ENCODE measurements at regions not wholly inside any gene's neighbourhood (a gene's known extent, or its start where the extent isn't known, plus 50 kb on each side); places are given as distances from the start of the nearest gene placed in this dataset.

GRCh38 chr1:5522531-5523145 is 469.6 kb downstream of the NPHP4 start:
- no peak for DNase-seq (ENCODE audit: low read depth)

GRCh38 chr1:5519366-5520135 is 472.7 kb downstream of the NPHP4 start:
- DNase-seq (ENCODE audit: low read depth) = no peak

- no peak for DNase-seq (ENCODE audit: low read depth)
Measured at GRCh38 chr1:5516756-5517155, 475.5 kb downstream of the NPHP4 start.

- DNase-seq (ENCODE audit: low read depth) = no peak
Measured at GRCh38 chr1:5515501-5515900, 476.7 kb downstream of the NPHP4 start.

- DNase-seq (ENCODE audit: low read depth) = peak; percentile 52
Measured at GRCh38 chr1:5514527-5515183, 477.6 kb downstream of the NPHP4 start.

GRCh38 chr1:5513846-5514526 is 478.2 kb downstream of the NPHP4 start:
- DNase-seq (ENCODE audit: low read depth) = no peak

- no peak for DNase-seq (ENCODE audit: low read depth)
Measured at GRCh38 chr1:5513179-5513578, 479.0 kb downstream of the NPHP4 start.

GRCh38 chr1:5511381-5512097 is 480.7 kb downstream of the NPHP4 start:
- no peak for DNase-seq (ENCODE audit: low read depth)

- DNase-seq (ENCODE audit: low read depth) = peak; percentile 62
Measured at GRCh38 chr1:5509664-5510452, 482.4 kb downstream of the NPHP4 start.

GRCh38 chr1:5508669-5509330 is 483.4 kb downstream of the NPHP4 start:
- DNase-seq (ENCODE audit: low read depth) = no peak

- no peak for DNase-seq (ENCODE audit: low read depth)
Measured at GRCh38 chr1:5507340-5507739, 484.9 kb downstream of the NPHP4 start.

GRCh38 chr1:5506634-5507033 is 485.6 kb downstream of the NPHP4 start:
- no peak for DNase-seq (ENCODE audit: low read depth)

- DNase-seq (ENCODE audit: low read depth) = no peak
Measured at GRCh38 chr1:5505944-5506343, 486.3 kb downstream of the NPHP4 start.

- no peak for DNase-seq (ENCODE audit: low read depth)
Measured at GRCh38 chr1:5504364-5504740, 487.9 kb downstream of the NPHP4 start.

- no peak for DNase-seq (ENCODE audit: low read depth)
Measured at GRCh38 chr1:5503556-5504363, 488.5 kb downstream of the NPHP4 start.

GRCh38 chr1:5502311-5503194 is 489.7 kb downstream of the NPHP4 start:
- no peak for DNase-seq (ENCODE audit: low read depth)

GRCh38 chr1:5501206-5501930 is 490.9 kb downstream of the NPHP4 start:
- DNase-seq (ENCODE audit: low read depth) = no peak

- DNase-seq (ENCODE audit: low read depth) = no peak
Measured at GRCh38 chr1:5500541-5500940, 491.7 kb downstream of the NPHP4 start.
